GM23338 (cell line): ENCODE measurements at regions not wholly inside any gene's neighbourhood (a gene's known extent, or its start where the extent isn't known, plus 50 kb on each side); places are given as distances from the start of the nearest gene placed in this dataset.

Experiments
- ATAC-seq: fragments of 200-7000 bp; cut with Tn5 transposase; 3 replicates; pipeline ENCODE4 v1.9.1; 2020
- DNase-seq: peaks from one replicate; pipeline ENCODE4 v3.0.0-alpha.2; 2015; ENCODE audit warnings: low spot score
- H2AFZ ChIP-seq: fragments of 200-600 bp; sonication (generic); 2 replicates; pipeline ENCODE4 v1.8.0; 2016; ENCODE audit warnings: antibody characterized with exemption, mild to moderate bottlenecking, moderate library complexity
- H3F3A ChIP-seq: fragments of 200-600 bp; sonication (generic); replicated peaks from 2 replicates; pipeline ENCODE4 v1.8.0; 2017; ENCODE audit warnings: antibody characterized with exemption, mixed run types, low read depth
- H3K27ac ChIP-seq: fragments of 200-600 bp; sonication (generic); 2 replicates; pipeline ENCODE4 v1.6.1; 2016; ENCODE audit warnings: low read depth
- H3K27me3 ChIP-seq: fragments of 200-600 bp; sonication (generic); 2 replicates; pipeline ENCODE4 v1.8.0; 2016; ENCODE audit warnings: mild to moderate bottlenecking, mixed run types, moderate library complexity; ENCODE audit not compliant: insufficient read depth
- H3K36me3 ChIP-seq: fragments of 200-600 bp; sonication (generic); 2 replicates; pipeline ENCODE4 v1.8.0; 2016; ENCODE audit warnings: mild to moderate bottlenecking; ENCODE audit not compliant: insufficient read depth
- H3K4me1 ChIP-seq: fragments of 200-600 bp; sonication (generic); 2 replicates; pipeline ENCODE4 v1.8.0; 2016; ENCODE audit warnings: mild to moderate bottlenecking, moderate library complexity; ENCODE audit not compliant: insufficient read depth
- H3K4me2 ChIP-seq: fragments of 200-600 bp; sonication (generic); 2 replicates; pipeline ENCODE4 v1.7.1; 2017; ENCODE audit warnings: mixed run types
- H3K4me3 ChIP-seq: fragments of 200-600 bp; sonication (generic); 2 replicates; pipeline ENCODE4 v1.6.1; 2016; ENCODE audit warnings: mixed run types
- H3K79me2 ChIP-seq: fragments of 200-600 bp; sonication (generic); replicated peaks from 2 replicates; pipeline ENCODE4 v1.8.0; 2017; ENCODE audit warnings: mild to moderate bottlenecking; ENCODE audit not compliant: insufficient read depth
- H3K9me2 ChIP-seq: fragments of 200-600 bp; sonication (generic); 2 replicates; pipeline ENCODE4 v1.8.0; 2017; ENCODE audit not compliant: insufficient read depth
- H4K20me1 ChIP-seq: fragments of 200-600 bp; sonication (generic); replicated peaks from 2 replicates; pipeline ENCODE4 v1.8.0; 2017; ENCODE audit warnings: mild to moderate bottlenecking; ENCODE audit not compliant: insufficient read depth
- H3K27ac Mint-ChIP-seq: 2 replicates; pipeline ENCODE4 v1.8.0; 2020; ENCODE audit warnings: inconsistent platforms, mild to moderate bottlenecking, moderate library complexity, mixed read lengths
- H3K27me3 Mint-ChIP-seq: 3 replicates; pipeline ENCODE4 v1.8.0; 2022; ENCODE audit warnings: low read depth, mild to moderate bottlenecking, moderate library complexity, mixed read lengths, inconsistent platforms; ENCODE audit not compliant: insufficient read depth, poor library complexity
- H3K36me3 Mint-ChIP-seq: 3 replicates; pipeline ENCODE4 v1.8.0; 2021; ENCODE audit warnings: low read depth, mild to moderate bottlenecking, inconsistent platforms, moderate library complexity, mixed read lengths
- H3K4me1 Mint-ChIP-seq: 3 replicates; pipeline ENCODE4 v1.8.0; 2020; ENCODE audit warnings: mild to moderate bottlenecking, inconsistent platforms, mixed read lengths
- H3K4me3 Mint-ChIP-seq: 3 replicates; pipeline ENCODE4 v1.8.0; 2021; ENCODE audit warnings: moderate library complexity, mild to moderate bottlenecking, inconsistent platforms, mixed read lengths
- H3K9me3 Mint-ChIP-seq: 3 replicates; pipeline ENCODE4 v1.8.0; 2020; ENCODE audit warnings: moderate library complexity, mild to moderate bottlenecking, inconsistent platforms, mixed read lengths
- CTCF ChIP-seq, 2 experiments: fragments of 200-600 bp in 1 of 2; sonication (generic) in 1 of 2; conservative IDR thresholded peaks; 2 replicates each; pipeline versions ENCODE4 v1.5.1 to v1.6.1; 2016 to 2017; ENCODE audit warnings: antibody characterized with exemption in 2 of 2, low read depth in 2 of 2, mild to moderate bottlenecking in 2 of 2, moderate library complexity in 1 of 2
- ETS1 ChIP-seq: IDR thresholded peaks from 2 replicates; pipeline ENCODE4 v1.6.1; 2016; ENCODE audit warnings: antibody characterized with exemption
- POLR2AphosphoS5 ChIP-seq: IDR thresholded peaks from 2 replicates; pipeline ENCODE4 v1.6.1; 2016; ENCODE audit warnings: antibody characterized with exemption, low read depth
- ZNF331 ChIP-seq: fragments of 250-450 bp; sonication (Bioruptor Pico); IDR thresholded peaks from 2 replicates; pipeline ENCODE4 v1.5.0; 2020; ENCODE audit warnings: low read depth, mild to moderate bottlenecking, moderate library complexity
- ZNF462 ChIP-seq: fragments of 250-450 bp; sonication (Bioruptor Pico); IDR thresholded peaks from 2 replicates; pipeline ENCODE4 v1.5.0; 2020; ENCODE audit warnings: mild to moderate bottlenecking, moderate library complexity

- TF ChIP-seq ZNF462 (CRISPR knock-in tag): no peak
- TF ChIP-seq POLR2AphosphoS5: no peak
- no peak for TF ChIP-seq CTCF (conservative IDR thresholded peaks at IDR 0.05; ENCODE audit: low read depth in 2 of 2)
Measured at GRCh38 chr18:986552-986951, 81.9 kb downstream of the ADCYAP1 start (continued).

GRCh38 chr18:987325-988186 lies 82.9 kb downstream of the ADCYAP1 start:
- Histone ChIP-seq H3K4me2 (no peak overlapping the region), H3K9me2 (peaks cover 15% of the 10 kb centered on the region), H3F3A (no peaks in the 10 kb centered on the region), H4K20me1 (no peaks in the 10 kb centered on the region), H3K27me3 (no peaks in the 10 kb centered on the region), H3K4me1 (peaks cover 25% of the 10 kb centered on the region), H3K27ac (no peak overlapping the region), H3K4me3 (no peak overlapping the region), H3K79me2 (peaks cover 46% of the 10 kb centered on the region), H2AFZ (no peak overlapping the region), H3K36me3 (no peaks in the 10 kb centered on the region)
- peaks cover 4% of the 10 kb centered on the region for H3K27me3 Mint-ChIP-seq
- H3K4me1 Mint-ChIP-seq: no peaks in the 10 kb centered on the region; the same call in 1 of the 3 replicates
- TF ChIP-seq ETS1 (no peak), ZNF331 (CRISPR knock-in tag) (no peak)
- H3K9me3 Mint-ChIP-seq: 0 out of 3 replicates have a peak, but pooled peaks cover 2% of the 10 kb centered on the region
- no peak overlapping the region for H3K4me3 Mint-ChIP-seq
- ATAC-seq: no peak
- no peak overlapping the region for H3K27ac Mint-ChIP-seq
- no peak for DNase-seq
- H3K36me3 Mint-ChIP-seq: no peaks in the 10 kb centered on the region; the same call in 2 of the 3 replicates
